ENCODE measurements at regions not wholly inside any gene's neighbourhood (a gene's known extent, or its start where the extent isn't known, plus 50 kb on each side); places are given as distances from the start of the nearest gene placed in this dataset.
"Not testable (repeated sequence)": the region's sequence is repeated elsewhere in the genome, so short reads cannot be mapped to it uniquely, and the experiment has no call there.

GRCh38 chr1:14424325-14425002 is 174.0 kb upstream of the KAZN start:
- TF ChIP-seq CTCF (IDR thresholded peaks at IDR 0.05; ENCODE audit: low read depth, low read length), result no peak
- DNase-seq (ENCODE audit: low read depth, low spot score), result no peak
- in situ Hi-C loops (cut with HindIII; ENCODE audit: low sequenced_read_pairs), result no loop called here
- H3K4me3 ChIP-seq (ENCODE audit: low read depth, low read length), result no peak overlapping the region

DNA sequence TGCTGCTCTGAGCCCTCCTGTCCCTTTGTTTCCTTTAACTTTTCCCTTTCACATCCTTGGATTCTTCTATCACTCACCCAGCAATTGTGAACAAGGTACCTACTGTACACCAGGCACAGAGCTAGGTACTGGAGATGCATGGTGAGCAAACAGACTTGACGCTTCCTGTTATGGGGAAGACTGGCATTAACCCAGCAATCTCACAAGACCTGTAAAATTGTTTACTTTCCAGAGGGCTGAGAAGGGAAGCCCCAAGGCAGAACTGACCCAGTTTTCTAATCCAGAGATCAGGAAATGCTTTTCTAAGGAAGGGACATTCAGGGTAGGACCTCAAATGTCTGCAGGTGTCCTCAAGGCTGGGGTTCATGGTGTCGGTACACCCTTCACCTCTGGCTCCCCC is 171.6 kb upstream of the KAZN start:
- in situ Hi-C loops (cut with HindIII; ENCODE audit: low sequenced_read_pairs), result no loop called here
- no peak for DNase-seq (ENCODE audit: low read depth, low spot score)
- no peak for TF ChIP-seq CTCF (IDR thresholded peaks at IDR 0.05; ENCODE audit: low read depth, low read length)
- H3K4me3 ChIP-seq (ENCODE audit: low read depth, low read length), result no peak overlapping the region

- in situ Hi-C loops (cut with HindIII; ENCODE audit: low sequenced_read_pairs), result no loop called here
- DNase-seq (ENCODE audit: low read depth, low spot score), result no peak
- no peak for TF ChIP-seq CTCF (IDR thresholded peaks at IDR 0.05; ENCODE audit: low read depth, low read length)
- H3K4me3 ChIP-seq (ENCODE audit: low read depth, low read length), result no peak overlapping the region
Observed at GRCh38 chr1:14429577-14429976, 168.9 kb upstream of the KAZN start.

- H3K4me3 ChIP-seq (ENCODE audit: low read depth, low read length); DNase-seq (ENCODE audit: low read depth, low spot score); in situ Hi-C loops (cut with HindIII; ENCODE audit: low sequenced_read_pairs): not testable (repeated sequence)
Observed at GRCh38 chr1:14432728-14433127, 165.8 kb upstream of the KAZN start.

GRCh38 chr1:14435368-14436023 is 163.0 kb upstream of the KAZN start:
- H3K4me3 ChIP-seq (ENCODE audit: low read depth, low read length), result no peak overlapping the region
- peak; percentile 2 for TF ChIP-seq CTCF (IDR thresholded peaks at IDR 0.05; ENCODE audit: low read depth, low read length)
- in situ Hi-C loops (cut with HindIII; ENCODE audit: low sequenced_read_pairs), result no loop called here
- no peak for DNase-seq (ENCODE audit: low read depth, low spot score)

DNA sequence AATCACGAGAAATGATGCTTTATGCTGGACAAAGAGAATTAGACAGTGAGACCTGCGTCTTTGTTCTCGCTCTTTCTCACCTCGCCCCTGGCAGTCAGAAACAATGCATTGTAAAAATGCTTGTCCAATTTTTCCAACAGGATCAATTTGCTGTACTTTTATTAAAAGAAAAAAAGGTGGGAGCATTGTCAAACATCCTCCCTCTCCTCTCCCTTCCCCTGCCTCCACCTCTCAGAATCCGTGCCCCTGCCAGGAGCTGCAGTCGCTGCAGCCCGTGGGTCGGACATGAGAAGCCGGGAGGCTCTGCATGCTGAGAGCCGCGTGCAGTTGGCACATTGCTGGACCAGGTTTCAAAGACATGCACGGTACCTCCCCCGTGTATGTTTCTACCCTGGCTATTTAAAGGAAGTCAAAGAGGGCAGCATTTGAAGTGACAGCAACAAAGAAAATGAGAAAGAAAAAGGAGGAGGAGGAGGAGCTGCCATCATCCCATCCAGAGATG is 161.0 kb upstream of the KAZN start:
- DNase-seq (ENCODE audit: low read depth, low spot score), result no peak
- in situ Hi-C loops (cut with HindIII; ENCODE audit: low sequenced_read_pairs), result no loop called here
- H3K4me3 ChIP-seq (ENCODE audit: low read depth, low read length), result no peak overlapping the region
- no peak for TF ChIP-seq CTCF (IDR thresholded peaks at IDR 0.05; ENCODE audit: low read depth, low read length)

DNA sequence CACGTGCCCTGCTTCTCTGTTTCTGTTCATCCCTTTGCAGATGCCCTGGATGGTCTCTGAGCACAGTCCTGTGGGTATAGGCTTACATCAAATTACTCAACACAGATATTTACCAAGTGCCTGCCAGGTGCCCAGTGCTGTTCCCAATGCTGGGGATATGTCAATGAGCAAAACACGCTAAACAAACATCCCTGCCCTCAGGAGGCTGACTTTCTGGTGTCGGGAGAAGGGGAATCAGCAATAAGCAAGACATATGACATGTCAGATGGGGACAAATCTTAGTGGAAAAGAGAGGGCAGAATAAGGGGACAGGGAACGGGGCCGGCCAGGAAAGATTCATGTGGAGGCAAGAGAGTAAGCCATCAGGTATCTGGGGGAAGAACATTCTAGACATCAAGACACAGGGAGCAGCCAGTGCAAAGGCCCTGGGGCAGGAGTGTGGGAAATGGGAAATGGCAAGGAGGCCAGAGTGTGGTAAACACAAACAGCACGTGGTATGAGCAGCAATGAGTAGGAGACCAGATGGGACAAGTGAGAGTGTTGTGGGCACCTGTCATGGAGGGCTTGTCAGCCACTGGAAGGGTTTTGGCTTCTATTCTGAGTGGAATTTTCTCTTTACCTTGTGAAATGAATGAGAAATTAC is 160.2 kb upstream of the KAZN start:
- DNase-seq (ENCODE audit: low read depth, low spot score), result no peak
- no peak overlapping the region for H3K4me3 ChIP-seq (ENCODE audit: low read depth, low read length)
- no peak for TF ChIP-seq CTCF (IDR thresholded peaks at IDR 0.05; ENCODE audit: low read depth, low read length)
- in situ Hi-C loops (cut with HindIII; ENCODE audit: low sequenced_read_pairs), result no loop called here

Measured in astrocyte of the spinal cord (primary cell).